Suprapubic skin (tissue), 4 donors: ENCODE measurements at regions not wholly inside any gene's neighbourhood (a gene's known extent, or its start where the extent isn't known, plus 50 kb on each side); places are given as distances from the start of the nearest gene placed in this dataset.

Experiments used
- CTCF ChIP-seq, 2 donors: fragments of 200-600 bp in 1 of 2; fragments of 450-650 bp in 1 of 2; sonication (generic) in 1 of 2; IDR thresholded peaks; one replicate each; pipeline ENCODE4 v1.5.1; 2016 to 2019; ENCODE audit warnings: antibody characterized with exemption in 2 of 2, mild to moderate bottlenecking in 1 of 2, moderate library complexity in 1 of 2
- EP300 ChIP-seq: sonication (generic); formaldehyde crosslinking; IDR thresholded peaks from one replicate; pipeline ENCODE4 v1.6.1; 2017; ENCODE audit warnings: antibody characterized with exemption
- POLR2A ChIP-seq, 2 donors: fragments of 450-650 bp; IDR thresholded peaks; one replicate each; pipeline ENCODE4 v1.6.1; 2017; ENCODE audit warnings: antibody characterized with exemption in 2 of 2, mild to moderate bottlenecking in 2 of 2, moderate library complexity in 2 of 2
- POLR2AphosphoS5 ChIP-seq, 3 donors: sonication (generic); formaldehyde crosslinking; IDR thresholded peaks; one replicate each; pipeline ENCODE4 v1.6.1; 2017; ENCODE audit warnings: antibody characterized with exemption in 3 of 3

GRCh38 chr2:126383800-126384199, 272.2 kb upstream of the GYPC start:
- TF ChIP-seq CTCF (IDR thresholded peaks at IDR 0.05), result no peak
- no peak for TF ChIP-seq EP300
- TF ChIP-seq POLR2A (IDR thresholded peaks at IDR 0.05), result no peak
- TF ChIP-seq POLR2AphosphoS5 (IDR thresholded peaks at IDR 0.05), result no peak
